ENCODE measurements at regions not wholly inside any gene's neighbourhood (a gene's known extent, or its start where the extent isn't known, plus 50 kb on each side); places are given as distances from the start of the nearest gene placed in this dataset.
A peak's percentile ranks its signal among the peaks of the same experiment; 100 is the strongest.

GRCh38 chr4:123557857-123558536 is 161.4 kb downstream of the SPRY1 start:
- H3K27ac ChIP-seq (ENCODE audit: low read depth), result no peak overlapping the region
- WGBS, result 97% methylated on average over 4 of the region's 4 CpGs
- no peak overlapping the region for H3K4me3 ChIP-seq (ENCODE audit: low read depth, low read length)
- H3K36me3 ChIP-seq (ENCODE audit: insufficient read depth), result no peaks in the 10 kb centered on the region
- no peak for DNase-seq (ENCODE audit: extremely low spot score)
- peaks cover 1% of the 10 kb centered on the region for H3K4me1 ChIP-seq (ENCODE audit: insufficient read depth)

- H3K36me3 ChIP-seq (ENCODE audit: insufficient read depth), result no peaks in the 10 kb centered on the region
- H3K4me3 ChIP-seq (ENCODE audit: low read depth, low read length), result no peak overlapping the region
- H3K27ac ChIP-seq (ENCODE audit: low read depth), result no peak overlapping the region
- no peak for DNase-seq (ENCODE audit: extremely low spot score)
- peaks cover 1% of the 10 kb centered on the region for H3K4me1 ChIP-seq (ENCODE audit: insufficient read depth)
- WGBS, result 94% methylated on average over 1 of the region's 1 CpG
These were observed 162.3 kb downstream of the SPRY1 start for GRCh38 chr4:123558865-123559264.

DNA sequence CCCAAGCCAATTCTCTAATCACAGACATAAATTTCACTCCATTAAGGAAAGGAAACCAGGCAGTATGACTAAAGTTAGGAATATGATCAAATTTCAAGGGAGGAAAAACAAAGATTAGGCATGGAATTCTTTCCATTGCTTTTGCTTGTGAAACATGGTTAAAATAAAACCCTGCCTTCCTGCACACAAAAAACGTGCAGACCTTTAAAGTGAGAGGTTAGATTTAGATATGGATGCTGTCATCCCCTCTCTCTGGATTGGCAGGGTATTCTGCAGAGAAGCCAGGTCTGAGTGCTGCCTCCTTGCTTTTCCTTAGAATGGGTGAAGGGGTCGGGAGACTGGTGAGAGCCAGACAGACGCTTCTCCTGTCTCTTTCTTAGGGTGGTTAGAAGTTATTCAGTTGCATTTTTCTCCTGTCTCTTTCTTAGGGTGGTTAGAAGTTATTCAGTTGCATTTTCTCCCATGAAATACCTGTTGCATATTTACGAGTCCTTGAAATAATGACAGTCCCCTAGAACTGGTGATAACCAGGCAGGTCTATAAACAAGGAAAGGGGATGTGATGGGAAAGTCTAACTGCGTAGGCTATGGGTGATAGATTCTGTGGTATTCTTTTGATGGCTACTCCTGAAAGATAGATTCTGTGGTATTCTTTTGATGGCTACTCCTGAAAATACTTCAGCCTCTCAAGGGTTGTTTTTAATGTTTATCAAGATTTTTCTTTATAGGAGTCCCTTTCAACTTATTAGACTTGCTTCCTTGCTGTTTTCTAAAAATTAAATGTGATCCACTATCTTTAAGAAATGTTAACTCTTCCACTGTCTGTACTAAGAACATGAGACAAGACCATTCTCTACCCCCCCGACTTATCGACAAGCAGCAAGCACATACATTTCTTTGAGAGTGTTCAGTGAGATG is 163.6 kb downstream of the SPRY1 start:
- Histone ChIP-seq H3K36me3 (ENCODE audit: insufficient read depth) (no peaks in the 10 kb centered on the region), H3K4me3 (ENCODE audit: low read depth, low read length) (no peak overlapping the region), H3K27ac (ENCODE audit: low read depth) (no peak overlapping the region), H3K4me1 (ENCODE audit: insufficient read depth) (no peaks in the 10 kb centered on the region)
- 65% methylated on average over 7 of the region's 7 CpGs for WGBS
- DNase-seq (ENCODE audit: extremely low spot score), result peak; percentile 32

DNA sequence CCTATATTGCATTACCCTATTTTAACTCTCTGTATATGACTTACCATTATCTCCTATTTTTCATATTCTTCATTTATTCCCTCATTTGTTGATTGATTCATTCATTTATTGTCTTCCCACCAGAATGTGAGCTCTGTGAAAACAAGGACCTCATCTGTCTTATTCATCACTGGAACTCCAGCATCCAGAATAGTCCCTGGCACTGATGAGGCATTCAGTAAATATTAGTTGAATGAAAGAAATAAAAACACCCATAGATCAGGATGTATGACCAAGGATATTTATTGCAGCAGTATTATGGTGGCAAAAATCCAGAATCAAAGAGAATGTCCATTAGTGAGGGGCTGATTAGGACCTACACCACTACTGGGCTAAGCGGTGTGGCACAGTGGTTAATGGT is 164.9 kb downstream of the SPRY1 start:
- no peak for DNase-seq (ENCODE audit: extremely low spot score)
- H3K36me3 ChIP-seq (ENCODE audit: insufficient read depth), result peaks cover 1% of the 10 kb centered on the region
- H3K27ac ChIP-seq (ENCODE audit: low read depth), result no peak overlapping the region
- H3K4me1 ChIP-seq (ENCODE audit: insufficient read depth), result no peaks in the 10 kb centered on the region
- 100% methylated on average over 1 of the region's 1 CpG for WGBS
- no peak overlapping the region for H3K4me3 ChIP-seq (ENCODE audit: low read depth, low read length)

DNA sequence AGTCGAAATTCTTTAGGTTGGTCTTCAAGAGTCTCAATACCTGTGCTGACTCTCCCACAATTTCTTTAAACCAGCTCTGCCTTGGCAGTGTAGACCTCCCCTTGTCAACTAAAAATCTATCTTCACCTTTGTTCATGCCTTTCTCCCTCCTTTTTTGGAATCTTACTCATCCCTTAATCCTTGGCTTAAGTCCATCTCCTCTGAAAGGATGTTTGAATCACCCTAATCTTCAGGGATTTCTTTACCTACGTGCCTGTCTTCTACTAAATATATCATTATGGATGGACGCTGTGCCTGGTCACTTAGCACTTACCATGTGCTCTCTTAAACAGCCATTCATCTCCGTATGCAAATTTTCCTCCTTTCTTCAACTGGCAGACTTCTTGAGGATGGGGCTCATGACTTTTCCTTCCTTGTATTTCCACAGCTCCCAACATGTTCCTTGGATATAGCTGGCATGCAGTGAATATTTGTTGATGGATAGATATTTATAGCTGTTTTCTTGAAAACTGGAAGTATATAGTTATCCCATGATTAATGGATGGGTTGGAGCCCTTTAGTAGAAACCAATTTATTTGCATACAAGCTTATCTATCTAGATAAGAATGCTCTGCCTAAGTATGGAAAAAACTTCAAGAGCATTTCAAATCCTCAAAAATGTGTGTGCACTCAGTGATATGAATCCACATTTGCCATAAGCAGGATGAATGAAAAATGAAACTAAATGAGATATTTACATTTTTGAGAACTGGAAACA is 166.6 kb downstream of the SPRY1 start:
- 55% methylated on average over 4 of the region's 4 CpGs for WGBS
- peaks cover 1% of the 10 kb centered on the region for H3K36me3 ChIP-seq (ENCODE audit: insufficient read depth)
- H3K27ac ChIP-seq (ENCODE audit: low read depth), result no peak overlapping the region
- no peak for DNase-seq (ENCODE audit: extremely low spot score)
- H3K4me1 ChIP-seq (ENCODE audit: insufficient read depth), result no peaks in the 10 kb centered on the region
- no peak overlapping the region for H3K4me3 ChIP-seq (ENCODE audit: low read depth, low read length)

DNA sequence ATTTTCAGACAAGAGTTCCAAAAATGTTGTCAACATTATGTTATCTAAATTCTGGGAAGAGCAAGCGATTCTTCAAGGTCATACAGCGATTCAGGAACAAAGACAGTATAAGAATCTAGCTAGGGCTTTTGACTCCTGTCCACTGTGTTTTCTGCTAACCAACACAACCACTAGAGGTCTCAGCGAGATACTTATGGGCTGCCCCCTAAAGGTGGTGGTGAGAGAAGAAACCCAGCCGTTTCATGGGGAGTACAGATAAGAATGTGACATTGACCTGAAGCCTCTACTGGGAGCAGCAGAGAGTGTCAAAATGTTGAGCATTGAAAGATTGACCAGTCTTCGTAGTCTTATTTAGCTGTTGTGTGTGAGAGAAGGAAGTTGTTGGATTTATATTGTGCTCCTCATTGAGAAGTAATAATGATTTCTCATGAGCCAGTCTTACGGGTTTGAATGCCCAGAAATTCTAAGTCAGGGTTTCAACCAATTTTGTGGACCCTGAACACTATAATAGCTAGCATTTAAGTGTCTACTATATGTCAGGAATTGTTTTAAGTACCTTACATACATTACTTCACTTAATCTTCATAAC is 168.3 kb downstream of the SPRY1 start:
- Histone ChIP-seq H3K27ac (ENCODE audit: low read depth) (no peak overlapping the region), H3K4me1 (ENCODE audit: insufficient read depth) (no peaks in the 10 kb centered on the region), H3K36me3 (ENCODE audit: insufficient read depth) (peaks cover 1% of the 10 kb centered on the region), H3K4me3 (ENCODE audit: low read depth, low read length) (no peak overlapping the region)
- no peak for DNase-seq (ENCODE audit: extremely low spot score)
- WGBS, result 60% methylated on average over 6 of the region's 6 CpGs

DNA sequence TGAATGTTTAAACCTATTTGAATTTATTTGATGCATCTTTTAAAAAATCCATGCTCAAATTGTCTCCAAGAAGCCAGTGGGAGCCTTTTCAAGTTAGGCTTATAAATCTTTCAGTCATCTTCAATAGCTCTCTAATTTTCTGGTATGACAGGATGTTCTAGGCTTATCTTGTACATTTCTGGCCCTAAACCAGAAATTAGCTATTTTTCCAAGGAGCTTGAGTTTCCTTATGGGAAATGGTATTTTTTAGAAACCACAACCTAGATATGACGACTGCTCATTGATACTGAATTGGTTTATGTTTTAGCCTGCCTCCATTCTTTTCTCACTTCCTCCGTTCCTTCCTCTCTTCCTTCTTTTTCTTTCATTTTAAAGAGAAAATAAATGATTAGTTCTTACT is 172.3 kb downstream of the SPRY1 start:
- no peak overlapping the region for H3K27ac ChIP-seq (ENCODE audit: low read depth)

DNA sequence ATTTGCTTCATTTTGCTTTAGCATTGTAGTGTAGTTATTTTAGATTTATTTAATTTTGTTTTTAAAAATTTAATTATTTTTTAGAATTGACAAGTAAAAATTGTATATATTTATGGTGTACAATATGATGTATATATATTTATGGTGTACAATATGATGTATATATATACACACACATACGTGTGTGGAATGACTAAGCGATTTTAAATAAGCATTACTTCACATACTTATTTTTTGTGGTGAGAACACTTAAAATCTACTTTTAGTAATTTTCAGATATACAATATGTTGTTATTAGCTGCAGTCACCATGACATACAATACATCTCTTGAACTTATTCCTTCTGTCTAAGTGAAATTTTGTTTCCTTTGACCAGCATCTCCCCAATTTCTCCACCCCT is 172.9 kb downstream of the SPRY1 start:
- no peak for DNase-seq (ENCODE audit: extremely low spot score)
- no peak overlapping the region for H3K27ac ChIP-seq (ENCODE audit: low read depth)
- 94% methylated on average over 2 of the region's 2 CpGs for WGBS
- peaks cover 1% of the 10 kb centered on the region for H3K36me3 ChIP-seq (ENCODE audit: insufficient read depth)
- H3K4me3 ChIP-seq (ENCODE audit: low read depth, low read length), result no peak overlapping the region
- no peaks in the 10 kb centered on the region for H3K4me1 ChIP-seq (ENCODE audit: insufficient read depth)

More for the DNA sequence above, 172.3 kb downstream of the SPRY1 start:
- Histone ChIP-seq H3K4me1 (ENCODE audit: insufficient read depth) (no peaks in the 10 kb centered on the region), H3K36me3 (ENCODE audit: insufficient read depth) (peaks cover 1% of the 10 kb centered on the region), H3K4me3 (ENCODE audit: low read depth, low read length) (no peak overlapping the region)
- 89% methylated on average over 2 of the region's 2 CpGs for WGBS
- DNase-seq (ENCODE audit: extremely low spot score), result no peak

GRCh38 chr4:123573866-123574508 is 177.4 kb downstream of the SPRY1 start:
- H3K36me3 ChIP-seq (ENCODE audit: insufficient read depth), result no peaks in the 10 kb centered on the region
- DNase-seq (ENCODE audit: extremely low spot score), result no peak
- H3K4me1 ChIP-seq (ENCODE audit: insufficient read depth), result no peaks in the 10 kb centered on the region
- H3K27ac ChIP-seq (ENCODE audit: low read depth), result no peak overlapping the region
- no peak overlapping the region for H3K4me3 ChIP-seq (ENCODE audit: low read depth, low read length)
- WGBS, result 90% methylated on average over 8 of the region's 8 CpGs

DNA sequence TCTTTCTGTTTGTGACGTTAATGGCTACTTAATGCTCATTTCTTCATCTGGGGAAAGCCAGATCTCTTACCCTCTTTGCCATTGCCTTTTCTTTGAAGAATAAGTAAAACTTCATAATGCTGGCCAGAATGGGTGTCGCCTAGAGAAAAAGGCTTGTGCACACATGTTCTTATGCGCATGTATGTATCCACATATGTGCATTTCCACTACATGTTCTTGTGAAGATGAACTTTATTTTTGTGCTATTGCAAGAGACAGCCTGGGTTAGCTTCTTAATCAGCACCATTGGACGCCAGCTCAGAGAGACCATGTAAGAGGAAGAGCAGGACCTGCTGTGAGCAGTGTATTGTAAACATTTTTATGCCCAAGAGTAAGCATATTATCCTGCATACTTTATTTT is 178.7 kb downstream of the SPRY1 start:
- no peaks in the 10 kb centered on the region for H3K36me3 ChIP-seq (ENCODE audit: insufficient read depth)
- H3K4me1 ChIP-seq (ENCODE audit: insufficient read depth), result no peaks in the 10 kb centered on the region
- no peak overlapping the region for H3K4me3 ChIP-seq (ENCODE audit: low read depth, low read length)
- H3K27ac ChIP-seq (ENCODE audit: low read depth), result no peak overlapping the region
- WGBS, result 90% methylated on average over 4 of the region's 4 CpGs
- DNase-seq (ENCODE audit: extremely low spot score), result no peak

GRCh38 chr4:123577225-123577906 is 180.8 kb downstream of the SPRY1 start:
- H3K4me3 ChIP-seq (ENCODE audit: low read depth, low read length), result no peak overlapping the region
- H3K27ac ChIP-seq (ENCODE audit: low read depth), result no peak overlapping the region
- WGBS, result 81% methylated on average over 5 of the region's 5 CpGs
- H3K4me1 ChIP-seq (ENCODE audit: insufficient read depth), result no peaks in the 10 kb centered on the region
- H3K36me3 ChIP-seq (ENCODE audit: insufficient read depth), result no peaks in the 10 kb centered on the region
- DNase-seq (ENCODE audit: extremely low spot score), result no peak

- H3K27ac ChIP-seq (ENCODE audit: low read depth), result no peak overlapping the region
- no peak for DNase-seq (ENCODE audit: extremely low spot score)
- 64% methylated on average over 3 of the region's 3 CpGs for WGBS
- H3K36me3 ChIP-seq (ENCODE audit: insufficient read depth), result no peaks in the 10 kb centered on the region
- H3K4me3 ChIP-seq (ENCODE audit: low read depth, low read length), result no peak overlapping the region
- H3K4me1 ChIP-seq (ENCODE audit: insufficient read depth), result no peaks in the 10 kb centered on the region
These were observed 181.9 kb downstream of the SPRY1 start for GRCh38 chr4:123578276-123579029.
